ENCODE measurements at regions not wholly inside any gene's neighbourhood (a gene's known extent, or its start where the extent isn't known, plus 50 kb on each side); places are given as distances from the start of the nearest gene placed in this dataset.

GRCh38 chr3:72470904-72471417, 377.3 kb downstream of the SHQ1 start:
- no peak overlapping the region for H3K4me3 ChIP-seq (ENCODE audit: low read depth, low read length)

- no peak overlapping the region for H3K4me3 ChIP-seq (ENCODE audit: low read depth, low read length)
These were observed 382.4 kb downstream of the SHQ1 start for GRCh38 chr3:72465853-72466252.

GRCh38 chr3:72463083-72463482, 385.2 kb downstream of the SHQ1 start:
- no peak overlapping the region for H3K4me3 ChIP-seq (ENCODE audit: low read depth, low read length)

GRCh38 chr3:72462595-72463011, 385.6 kb downstream of the SHQ1 start:
- no peak overlapping the region for H3K4me3 ChIP-seq (ENCODE audit: low read depth, low read length)

- no peak overlapping the region for H3K4me3 ChIP-seq (ENCODE audit: low read depth, low read length)
These were observed 386.5 kb downstream of the SHQ1 start for GRCh38 chr3:72461787-72462186.

- H3K4me3 ChIP-seq (ENCODE audit: low read depth, low read length): no peak overlapping the region
These were observed 387.8 kb downstream of the SHQ1 start for GRCh38 chr3:72460205-72461174.

GRCh38 chr3:72459588-72459987, 388.7 kb downstream of the SHQ1 start:
- no peak overlapping the region for H3K4me3 ChIP-seq (ENCODE audit: low read depth, low read length)

- H3K4me3 ChIP-seq (ENCODE audit: low read depth, low read length): no peak overlapping the region
These were observed 389.9 kb downstream of the SHQ1 start for GRCh38 chr3:72458375-72458774.

- no peak overlapping the region for H3K4me3 ChIP-seq (ENCODE audit: low read depth, low read length)
These were observed 393.8 kb downstream of the SHQ1 start for GRCh38 chr3:72454441-72454840.

GRCh38 chr3:72453706-72454105, 394.5 kb downstream of the SHQ1 start:
- no peak overlapping the region for H3K4me3 ChIP-seq (ENCODE audit: low read depth, low read length)

GRCh38 chr3:72452745-72453144, 395.5 kb downstream of the SHQ1 start:
- H3K4me3 ChIP-seq (ENCODE audit: low read depth, low read length): no peak overlapping the region

- no peak overlapping the region for H3K4me3 ChIP-seq (ENCODE audit: low read depth, low read length)
These were observed 396.4 kb downstream of the SHQ1 start for GRCh38 chr3:72451841-72452240.

- no peak overlapping the region for H3K4me3 ChIP-seq (ENCODE audit: low read depth, low read length)
These were observed 398.7 kb downstream of the SHQ1 start for GRCh38 chr3:72449551-72449950.

GRCh38 chr3:72448858-72449257, 399.4 kb downstream of the SHQ1 start:
- H3K4me3 ChIP-seq (ENCODE audit: low read depth, low read length): no peak overlapping the region

GRCh38 chr3:72448375-72448823, 399.8 kb downstream of the SHQ1 start:
- H3K4me3 ChIP-seq (ENCODE audit: low read depth, low read length): no peak overlapping the region

- peak overlapping the region; percentile 37 for H3K4me3 ChIP-seq (ENCODE audit: low read depth, low read length)
These were observed 400.9 kb downstream of the SHQ1 start for GRCh38 chr3:72447059-72447946.

- peak within 1 kb of the TSS; percentile 91 for H3K4me3 ChIP-seq (ENCODE audit: low read depth, low read length)
These were observed 401.8 kb downstream of the SHQ1 start, which contains the start of gene RYBP for GRCh38 chr3:72446218-72447058. Gene RYBP (minus strand): TSS chr3:72446621.

GRCh38 chr3:72445827-72446217, 402.4 kb downstream of the SHQ1 start:
- peak overlapping the region; percentile 91 for H3K4me3 ChIP-seq (ENCODE audit: low read depth, low read length)

- H3K4me3 ChIP-seq (ENCODE audit: low read depth, low read length): no peak overlapping the region
These were observed 403.5 kb downstream of the SHQ1 start for GRCh38 chr3:72444656-72445223.

- no peak overlapping the region for H3K4me3 ChIP-seq (ENCODE audit: low read depth, low read length)
These were observed 405.5 kb downstream of the SHQ1 start for GRCh38 chr3:72442759-72443158.

All from iPS-11a (cell line).